H1 (cell line): ENCODE measurements at regions not wholly inside any gene's neighbourhood (a gene's known extent, or its start where the extent isn't known, plus 50 kb on each side); places are given as distances from the start of the nearest gene placed in this dataset.

ENCODE experiments used
- CTCF ChIA-PET: fragments of 300-600 bp; sonication (Branson Sonifier 250); formaldehyde crosslinking; loops from one replicate; lab custom pipeline; 2021; ENCODE audit not compliant: partially characterized antibody; lab: Charles Lee
- POLR2A ChIA-PET: fragments of 300-600 bp; sonication (Branson Sonifier 250); formaldehyde crosslinking; loops from one replicate; lab custom pipeline; 2021; ENCODE audit warnings: inconsistent platforms; ENCODE audit not compliant: partially characterized antibody; lab: Charles Lee
- DNase-seq, 2 experiments: peaks; one replicate each; pipeline versions ENCODE4 v3.0.0 to v3.0.0-alpha.2; 2010 to 2022; ENCODE audit warnings: low spot score in 2 of 2, low read depth in 1 of 2, mixed read lengths in 1 of 2
- FAIRE-seq: peaks from 2 replicates; lab custom pipeline; 2011; peaks lifted over from hg19 to GRCh38; lab: Jason Lieb, UNC
- H2AFZ ChIP-seq: 2 replicates; pipeline ENCODE4 v1.8.1; 2012; ENCODE audit warnings: low read length, inconsistent platforms
- H2AK5ac ChIP-seq: 2 replicates; pipeline ENCODE4 v1.6.1; 2013; ENCODE audit warnings: low read depth, low read length
- H2BK120ac ChIP-seq: replicated peaks from 2 replicates; pipeline ENCODE3; 2013; ENCODE audit warnings: low read depth, low read length, inconsistent platforms
- H2BK12ac ChIP-seq: 2 replicates; pipeline ENCODE4 v1.6.1; 2013; ENCODE audit warnings: low read depth, low read length
- H2BK15ac ChIP-seq: 2 replicates; pipeline ENCODE4 v1.6.1; 2013; ENCODE audit warnings: low read length
- H2BK20ac ChIP-seq: 2 replicates; pipeline ENCODE4 v1.6.1; 2013; ENCODE audit warnings: low read length
- H2BK5ac ChIP-seq: 2 replicates; pipeline ENCODE4 v1.6.1; 2013; ENCODE audit warnings: low read depth, low read length
- H3K14ac ChIP-seq: 2 replicates; pipeline ENCODE4 v1.6.1; 2013; ENCODE audit warnings: inconsistent platforms; ENCODE audit not compliant: insufficient read length
- H3K18ac ChIP-seq: 2 replicates; pipeline ENCODE4 v1.6.1; 2013; ENCODE audit warnings: low read length; ENCODE audit errors: extremely low read depth
- H3K23ac ChIP-seq: 2 replicates; pipeline ENCODE4 v1.6.1; 2013; ENCODE audit warnings: inconsistent platforms; ENCODE audit not compliant: insufficient read length
- H3K23me2 ChIP-seq: 2 replicates; pipeline ENCODE4 v1.6.1; 2013; ENCODE audit warnings: low read depth, low read length
- H3K27ac ChIP-seq: 2 replicates; pipeline ENCODE4 v1.6.1; 2011; ENCODE audit warnings: low read depth, low read length, inconsistent platforms
- H3K27me3 ChIP-seq, 4 experiments: replicated peaks in 1 of 4; 1 replicate in 1 of 4; 2 replicates in 3 of 4; pipeline versions ENCODE4 v1.6.1 to v1.8.1; 2011 to 2013; ENCODE audit warnings: low read length in 3 of 4, mild to moderate bottlenecking in 3 of 4, inconsistent platforms in 2 of 4, mixed read lengths in 2 of 4, moderate library complexity in 1 of 4; ENCODE audit not compliant: control insufficient read depth in 3 of 4, insufficient read depth in 3 of 4; ENCODE audit errors: extremely low read depth in 1 of 4
- H3K36me3 ChIP-seq, 4 experiments: 2 replicates each; pipeline versions ENCODE4 v1.6.1 to v1.8.1; 2011 to 2013; ENCODE audit warnings: mild to moderate bottlenecking in 4 of 4, low read length in 3 of 4, moderate library complexity in 2 of 4, control low read depth in 1 of 4, inconsistent platforms in 1 of 4; ENCODE audit not compliant: insufficient read depth in 4 of 4, control insufficient read depth in 2 of 4
- H3K4ac ChIP-seq: replicated peaks from 2 replicates; pipeline ENCODE3; 2013; ENCODE audit warnings: low read length, low read depth, mixed read lengths, inconsistent platforms; ENCODE audit not compliant: insufficient read length
- H3K4me1 ChIP-seq, 4 experiments: replicated peaks in 1 of 4; 1 replicate in 1 of 4; 2 replicates in 3 of 4; pipeline versions ENCODE4 v1.6.1 to v1.8.1; 2011 to 2013; ENCODE audit warnings: low read length in 3 of 4, inconsistent platforms in 2 of 4, mixed read lengths in 1 of 4; ENCODE audit not compliant: insufficient read depth in 4 of 4, control insufficient read depth in 3 of 4
- H3K4me2 ChIP-seq, 2 experiments: 2 replicates each; pipeline versions ENCODE4 v1.6.1 to v1.8.1; 2011 to 2013; ENCODE audit warnings: low read depth in 2 of 2, low read length in 2 of 2, control low read depth in 1 of 2, inconsistent platforms in 1 of 2, mild to moderate bottlenecking in 1 of 2; ENCODE audit not compliant: insufficient read depth in 1 of 2
- H3K4me3 ChIP-seq, 4 experiments: fragments of 200-600, 300-600 bp in 1 of 4; sonication (generic), shearing (Covaris generic), sonication (Bioruptor Twin) in 1 of 4; 2 replicates each; pipeline versions ENCODE4 v1.5.1 to v1.8.1; 2011 to 2016; ENCODE audit warnings: low read length in 4 of 4, low read depth in 3 of 4, control low read depth in 2 of 4, inconsistent platforms in 2 of 4, mild to moderate bottlenecking in 2 of 4, mixed read lengths in 1 of 4, moderate library complexity in 1 of 4; ENCODE audit not compliant: insufficient read depth in 2 of 4; ENCODE audit errors: extremely low read depth in 1 of 4
- H3K56ac ChIP-seq: replicated peaks from 2 replicates; pipeline ENCODE3; 2013; ENCODE audit warnings: low read depth, mild to moderate bottlenecking, mixed read lengths, low read length, inconsistent platforms; ENCODE audit not compliant: insufficient read length
- H3K79me1 ChIP-seq: 2 replicates; pipeline ENCODE4 v1.6.1; 2013; ENCODE audit warnings: low read depth, low read length, control low read depth
- H3K79me2 ChIP-seq, 2 experiments: 2 replicates each; pipeline versions ENCODE4 v1.6.1 to v1.8.1; 2012 to 2013; ENCODE audit warnings: low read length in 2 of 2, mild to moderate bottlenecking in 2 of 2, inconsistent platforms in 1 of 2; ENCODE audit not compliant: insufficient read depth in 2 of 2, control insufficient read depth in 1 of 2
- H3K9ac ChIP-seq, 4 experiments: replicated peaks in 1 of 4; 1 replicate in 1 of 4; 2 replicates in 3 of 4; pipeline versions ENCODE4 v1.6.1 to v1.8.1; 2011 to 2013; ENCODE audit warnings: low read depth in 3 of 4, low read length in 3 of 4, control low read depth in 2 of 4, mild to moderate bottlenecking in 2 of 4, moderate library complexity in 2 of 4, inconsistent platforms in 1 of 4; ENCODE audit errors: extremely low read depth in 1 of 4
- H3K9me3 ChIP-seq, 2 experiments: 2 replicates each; pipeline versions ENCODE4 v1.6.1 to v1.8.1; 2012 to 2013; ENCODE audit warnings: mild to moderate bottlenecking in 2 of 2, moderate library complexity in 2 of 2, control low read depth in 1 of 2, inconsistent platforms in 1 of 2, low read depth in 1 of 2, low read length in 1 of 2, mixed read lengths in 1 of 2; ENCODE audit not compliant: insufficient read depth in 2 of 2
- H4K20me1 ChIP-seq, 2 experiments: replicated peaks in 1 of 2; 2 replicates each; pipeline versions ENCODE3 to v1.8.1; 2011 to 2013; ENCODE audit warnings: inconsistent platforms in 2 of 2, low read length in 2 of 2, mild to moderate bottlenecking in 1 of 2; ENCODE audit not compliant: insufficient read depth in 2 of 2, control insufficient read depth in 1 of 2
- H4K5ac ChIP-seq: 2 replicates; pipeline ENCODE4 v1.6.1; 2013; ENCODE audit warnings: low read length, low read depth, mixed read lengths, inconsistent platforms; ENCODE audit not compliant: insufficient read length
- H4K8ac ChIP-seq: 2 replicates; pipeline ENCODE4 v1.8.0; 2013; ENCODE audit warnings: mild to moderate bottlenecking, moderate library complexity, low read length, inconsistent platforms; ENCODE audit not compliant: insufficient read depth; ENCODE audit errors: extremely low read depth
- H4K91ac ChIP-seq: replicated peaks from 2 replicates; pipeline ENCODE3; 2013; ENCODE audit warnings: low read length, mixed read lengths, inconsistent platforms; ENCODE audit not compliant: insufficient read length
- ATF3 ChIP-seq: IDR thresholded peaks from 2 replicates; pipeline ENCODE4 v1.6.1; 2011; ENCODE audit warnings: low read depth, mild to moderate bottlenecking, low read length; ENCODE audit not compliant: insufficient read depth
- BCL11A ChIP-seq, 2 experiments: IDR thresholded peaks; one replicate each; pipeline ENCODE4 v1.6.1; 2011; ENCODE audit warnings: low read depth in 2 of 2, low read length in 2 of 2, mild to moderate bottlenecking in 2 of 2
- CHD1 ChIP-seq: IDR thresholded peaks from 2 replicates; pipeline ENCODE4 v1.6.1; 2012; ENCODE audit warnings: low read depth, low read length, improper control_type of control experiment
- GABPA ChIP-seq: IDR thresholded peaks from 2 replicates; pipeline ENCODE4 v1.6.1; 2011; ENCODE audit warnings: mild to moderate bottlenecking, low read length, moderate library complexity, borderline replicate concordance; ENCODE audit not compliant: insufficient read depth
- JUN ChIP-seq: IDR thresholded peaks from 2 replicates; pipeline ENCODE4 v1.6.1; 2011; ENCODE audit warnings: low read depth, mild to moderate bottlenecking, improper control_type of control experiment, low read length
- KDM5A ChIP-seq: fragments of 200-600 bp; IDR thresholded peaks from 2 replicates; pipeline ENCODE4 v1.7.1; 2012; ENCODE audit warnings: mild to moderate bottlenecking, low read length, inconsistent platforms, mixed read lengths
- NANOG ChIP-seq: IDR thresholded peaks from 2 replicates; pipeline ENCODE4 v1.6.1; 2011; ENCODE audit warnings: low read length, low read depth, mild to moderate bottlenecking, inconsistent platforms; ENCODE audit not compliant: insufficient read depth, poor library complexity, severe bottlenecking
- POLR2A ChIP-seq, 2 experiments: IDR thresholded peaks; 1 replicate in 1 of 2; 2 replicates in 1 of 2; pipeline ENCODE4 v1.6.1; 2011; ENCODE audit warnings: low read depth in 2 of 2, low read length in 2 of 2, mild to moderate bottlenecking in 2 of 2; ENCODE audit errors: control extremely low read depth in 1 of 2
- RFX5 ChIP-seq: IDR thresholded peaks from 2 replicates; pipeline ENCODE4 v1.6.1; 2011; ENCODE audit warnings: low read depth, low read length, improper control_type of control experiment, borderline replicate concordance
- TBP ChIP-seq: IDR thresholded peaks from 2 replicates; pipeline ENCODE4 v1.6.1; 2011; ENCODE audit warnings: low read depth, low read length, improper control_type of control experiment
- ZNF274 ChIP-seq: IDR thresholded peaks from 2 replicates; pipeline ENCODE4 v1.7.0; 2012; ENCODE audit warnings: low read length, borderline replicate concordance; ENCODE audit errors: extremely low read depth
- WGBS, 2 experiments: shearing (Covaris generic) in 1 of 2; methylation state at CpG; one replicate each; pipeline versions ENCODE4 v1.1.6 to v1.1.7; 2013 to 2015; ENCODE audit warnings: low lambda C conversion rate in 2 of 2, mixed read lengths in 2 of 2, inconsistent platforms in 1 of 2, low coverage in 1 of 2, missing lambda C conversion rate in 1 of 2; ENCODE audit not compliant: insufficient replicate concordance in 2 of 2, insufficient coverage in 1 of 2, insufficient read length in 1 of 2; ENCODE audit errors: extremely low coverage in 1 of 2, missing lambda C conversion rate in 1 of 2; 5-methylcytosine and 5-hydroxymethylcytosine counted together

- Histone ChIP-seq H3K9me3 (no peaks in the 10 kb centered on the region), H2BK20ac (no peak overlapping the region), H3K27me3 (no peaks in the 10 kb centered on the region), H2BK12ac (no peak overlapping the region), H2BK5ac (no peak overlapping the region), H2AK5ac (no peak overlapping the region), H3K18ac (no peak overlapping the region), H3K23me2 (no peaks in the 10 kb centered on the region), H3K4ac (no peak overlapping the region), H3K4me3 (no peak overlapping the region), H2AFZ (no peak overlapping the region), H3K9ac (no peak overlapping the region), H3K56ac (no peak overlapping the region), H4K20me1 (no peaks in the 10 kb centered on the region), H2BK120ac (no peak overlapping the region), H3K36me3 (no peaks in the 10 kb centered on the region), H3K79me1 (no peaks in the 10 kb centered on the region), H3K14ac (no peak overlapping the region), H4K5ac (no peak overlapping the region), H4K8ac (no peak overlapping the region), H3K4me1 (no peaks in the 10 kb centered on the region), H3K4me2 (no peak overlapping the region), H3K79me2 (no peaks in the 10 kb centered on the region), H3K23ac (no peak overlapping the region), H4K91ac (no peak overlapping the region), H3K27ac (no peak overlapping the region), H2BK15ac (no peak overlapping the region)
- FAIRE-seq = no peak
- ChIA-PET CTCF (no interaction called here), POLR2A (no interaction called here)
- 76% methylated on average over 4 of the region's 4 CpGs; no CpG with 5 or more reads in 1 of the 2 experiments for WGBS, 2 experiments
- TF ChIP-seq KDM5A = no peak
- no peak for TF ChIP-seq JUN
- TF ChIP-seq CHD1 = no peak
- TF ChIP-seq ATF3 = no peak
- no peak for TF ChIP-seq BCL11A (IDR thresholded peaks at IDR 0.05; ENCODE audit: low read depth in 2 of 2, low read length in 2 of 2)
- TF ChIP-seq RFX5 = no peak
- TF ChIP-seq POLR2A (IDR thresholded peaks at IDR 0.05; ENCODE audit: control extremely low read depth in 1 of 2, low read depth in 2 of 2, low read length in 2 of 2) = no peak
- no peak for TF ChIP-seq NANOG
- TF ChIP-seq TBP = no peak
- TF ChIP-seq ZNF274 = no peak
- no peak for TF ChIP-seq GABPA
- no peak for DNase-seq
These were observed 179.3 kb downstream of the HDGFL1 start for GRCh38 chr6:22748681-22749080.
